NT2/D1 (cell line): ENCODE measurements at regions not wholly inside any gene's neighbourhood (a gene's known extent, or its start where the extent isn't known, plus 50 kb on each side); places are given as distances from the start of the nearest gene placed in this dataset.

Experiments
- DNase-seq: peaks from one replicate; pipeline ENCODE4 v3.0.0-alpha.2; 2011; ENCODE audit warnings: low read depth, low spot score
- H3K27me3 ChIP-seq: 2 replicates; pipeline ENCODE4 v1.6.0; 2011; ENCODE audit warnings: mild to moderate bottlenecking; ENCODE audit not compliant: insufficient read length, insufficient read depth
- H3K36me3 ChIP-seq: 2 replicates; pipeline ENCODE4 v1.6.1; 2011; ENCODE audit warnings: mild to moderate bottlenecking, low read length, mixed read lengths; ENCODE audit not compliant: insufficient read depth, insufficient read length
- H3K4me1 ChIP-seq: 2 replicates; pipeline ENCODE4 v1.5.1; 2011; ENCODE audit not compliant: insufficient read depth, insufficient read length
- H3K4me3 ChIP-seq: 2 replicates; pipeline ENCODE4 v1.5.1; 2011; ENCODE audit warnings: low read depth; ENCODE audit not compliant: insufficient read length
- H3K9ac ChIP-seq: 2 replicates; pipeline ENCODE4 v1.6.0; 2011; ENCODE audit warnings: low read depth; ENCODE audit not compliant: insufficient read length
- H3K9me3 ChIP-seq: 2 replicates; pipeline ENCODE4 v1.5.1; 2011; ENCODE audit warnings: mild to moderate bottlenecking, low read length; ENCODE audit not compliant: insufficient read depth
- SUZ12 ChIP-seq: IDR thresholded peaks from 2 replicates; pipeline ENCODE4 v1.6.1; 2011; ENCODE audit not compliant: insufficient read length, insufficient read depth; ENCODE audit errors: extremely low read depth
- YY1 ChIP-seq: IDR thresholded peaks from 2 replicates; pipeline ENCODE4 v1.6.1; 2011; ENCODE audit not compliant: insufficient read length, insufficient read depth
- ZNF274 ChIP-seq: IDR thresholded peaks from 2 replicates; pipeline ENCODE4 v1.6.1; 2011; ENCODE audit warnings: mild to moderate bottlenecking, low read depth, low read length

GRCh38 chr5:30604648-30605262 lies 588.7 kb upstream of the CDH6 start:
- no peak overlapping the region for H3K4me3 ChIP-seq
- no peak overlapping the region for H3K9ac ChIP-seq
- TF ChIP-seq YY1 (no peak), ZNF274 (no peak), SUZ12 (no peak)
- DNase-seq: no peak
- H3K4me1 ChIP-seq: no peaks in the 10 kb centered on the region
- no peaks in the 10 kb centered on the region for H3K36me3 ChIP-seq
- H3K27me3 ChIP-seq: no peaks in the 10 kb centered on the region
- H3K9me3 ChIP-seq: peaks cover 6% of the 10 kb centered on the region; the same call in 1 of the 2 replicates

- Histone ChIP-seq H3K4me3 (no peak overlapping the region), H3K9ac (no peak overlapping the region), H3K4me1 (no peaks in the 10 kb centered on the region), H3K36me3 (no peaks in the 10 kb centered on the region), H3K27me3 (no peaks in the 10 kb centered on the region), H3K9me3 (no peaks in the 10 kb centered on the region; the same call in 1 of the 2 replicates)
- TF ChIP-seq ZNF274 (no peak), YY1 (no peak), SUZ12 (no peak)
- no peak for DNase-seq
Measured at GRCh38 chr5:30600892-30601291, 592.6 kb upstream of the CDH6 start.

- H3K4me1 ChIP-seq: no peaks in the 10 kb centered on the region
- no peaks in the 10 kb centered on the region for H3K27me3 ChIP-seq
- no peak overlapping the region for H3K4me3 ChIP-seq
- no peak for DNase-seq
- H3K9ac ChIP-seq: no peak overlapping the region
- H3K9me3 ChIP-seq: no peaks in the 10 kb centered on the region; the same call in 1 of the 2 replicates
- no peaks in the 10 kb centered on the region for H3K36me3 ChIP-seq
- TF ChIP-seq SUZ12 (no peak), YY1 (no peak), ZNF274 (no peak)
Measured at GRCh38 chr5:30596495-30597064, 596.9 kb upstream of the CDH6 start.

- TF ChIP-seq ZNF274 (no peak), SUZ12 (no peak), YY1 (no peak)
- H3K36me3 ChIP-seq: no peaks in the 10 kb centered on the region
- no peak overlapping the region for H3K9ac ChIP-seq
- no peak overlapping the region for H3K4me3 ChIP-seq
- no peaks in the 10 kb centered on the region for H3K4me1 ChIP-seq
- H3K27me3 ChIP-seq: no peaks in the 10 kb centered on the region
- no peak for DNase-seq
- H3K9me3 ChIP-seq: no peaks in the 10 kb centered on the region; the same call in 1 of the 2 replicates
Measured at GRCh38 chr5:30594331-30594730, 599.2 kb upstream of the CDH6 start.

- DNase-seq: no peak
- H3K9me3 ChIP-seq: no peaks in the 10 kb centered on the region
- H3K4me3 ChIP-seq: no peak overlapping the region
- no peaks in the 10 kb centered on the region for H3K36me3 ChIP-seq
- no peaks in the 10 kb centered on the region for H3K27me3 ChIP-seq
- no peak for TF ChIP-seq ZNF274
- TF ChIP-seq YY1: no peak
- no peak for TF ChIP-seq SUZ12
- no peaks in the 10 kb centered on the region for H3K4me1 ChIP-seq
- no peak overlapping the region for H3K9ac ChIP-seq
Measured at GRCh38 chr5:30592833-30593232, 600.7 kb upstream of the CDH6 start.

- TF ChIP-seq YY1 (no peak), ZNF274 (no peak), SUZ12 (no peak)
- H3K36me3 ChIP-seq: no peaks in the 10 kb centered on the region
- no peaks in the 10 kb centered on the region for H3K27me3 ChIP-seq
- H3K4me1 ChIP-seq: no peaks in the 10 kb centered on the region
- no peak overlapping the region for H3K9ac ChIP-seq
- no peak for DNase-seq
- no peak overlapping the region for H3K4me3 ChIP-seq
- H3K9me3 ChIP-seq: no peaks in the 10 kb centered on the region
Measured at GRCh38 chr5:30581198-30581935, 612.1 kb upstream of the CDH6 start.

GRCh38 chr5:30574761-30575160 lies 618.7 kb upstream of the CDH6 start:
- no peak overlapping the region for H3K4me3 ChIP-seq
- TF ChIP-seq YY1 (no peak), SUZ12 (no peak), ZNF274 (no peak)
- H3K4me1 ChIP-seq: no peaks in the 10 kb centered on the region
- 0 out of 2 replicates have a peak, but pooled peaks cover 4% of the 10 kb centered on the region for H3K9me3 ChIP-seq
- no peak overlapping the region for H3K9ac ChIP-seq
- no peaks in the 10 kb centered on the region for H3K36me3 ChIP-seq
- H3K27me3 ChIP-seq: no peaks in the 10 kb centered on the region
- DNase-seq: no peak
